ENCODE measurements at regions not wholly inside any gene's neighbourhood (a gene's known extent, or its start where the extent isn't known, plus 50 kb on each side); places are given as distances from the start of the nearest gene placed in this dataset. TPM values are rescaled to one million over a fixed set of nuclear protein-coding genes. Genes with fewer than 3 reads are reported as not detected.
"Not testable (repeated sequence)": the region's sequence is repeated elsewhere in the genome, so short reads cannot be mapped to it uniquely, and the experiment has no call there.

DNA sequence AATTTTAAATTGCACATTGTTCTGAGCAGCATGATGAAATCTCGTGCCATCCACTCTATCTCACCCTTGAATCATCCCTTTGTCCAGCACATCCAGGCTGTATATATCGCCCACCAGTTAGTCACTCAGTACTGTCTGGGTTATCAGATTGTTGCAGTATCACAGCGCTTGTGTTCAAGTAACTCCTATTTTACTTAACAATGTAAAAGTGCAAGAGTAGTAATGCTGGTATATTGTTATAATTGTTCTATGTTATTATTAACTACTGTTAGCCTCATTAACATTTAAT lies 82.8 kb upstream of the NBPF26 start:
- not testable (repeated sequence) for H3K4me3 ChIP-seq (ENCODE audit: low read depth, low read length); DNase-seq (ENCODE audit: low read depth)

DNA sequence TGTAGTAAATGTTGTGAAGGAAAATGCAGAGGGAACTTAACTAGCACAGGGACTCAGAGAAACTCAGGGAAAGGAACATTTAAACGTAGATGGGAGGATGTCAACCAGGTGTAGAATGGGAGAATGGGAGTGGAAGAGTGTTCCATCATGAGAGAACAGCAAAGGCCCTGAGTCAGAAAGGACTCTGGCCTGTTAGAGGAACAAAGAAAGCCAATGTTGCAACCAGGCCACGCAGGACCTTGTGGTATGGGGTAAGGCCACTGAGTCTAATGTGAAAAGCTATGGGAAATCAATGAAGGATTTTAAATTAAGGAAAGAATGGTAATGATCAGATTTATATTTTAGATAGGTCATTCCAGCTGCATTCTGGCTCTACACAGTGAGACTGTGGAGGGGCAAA lies 76.6 kb upstream of the NBPF26 start:
- H3K4me3 ChIP-seq (ENCODE audit: low read depth, low read length); DNase-seq (ENCODE audit: low read depth): not testable (repeated sequence)

DNA sequence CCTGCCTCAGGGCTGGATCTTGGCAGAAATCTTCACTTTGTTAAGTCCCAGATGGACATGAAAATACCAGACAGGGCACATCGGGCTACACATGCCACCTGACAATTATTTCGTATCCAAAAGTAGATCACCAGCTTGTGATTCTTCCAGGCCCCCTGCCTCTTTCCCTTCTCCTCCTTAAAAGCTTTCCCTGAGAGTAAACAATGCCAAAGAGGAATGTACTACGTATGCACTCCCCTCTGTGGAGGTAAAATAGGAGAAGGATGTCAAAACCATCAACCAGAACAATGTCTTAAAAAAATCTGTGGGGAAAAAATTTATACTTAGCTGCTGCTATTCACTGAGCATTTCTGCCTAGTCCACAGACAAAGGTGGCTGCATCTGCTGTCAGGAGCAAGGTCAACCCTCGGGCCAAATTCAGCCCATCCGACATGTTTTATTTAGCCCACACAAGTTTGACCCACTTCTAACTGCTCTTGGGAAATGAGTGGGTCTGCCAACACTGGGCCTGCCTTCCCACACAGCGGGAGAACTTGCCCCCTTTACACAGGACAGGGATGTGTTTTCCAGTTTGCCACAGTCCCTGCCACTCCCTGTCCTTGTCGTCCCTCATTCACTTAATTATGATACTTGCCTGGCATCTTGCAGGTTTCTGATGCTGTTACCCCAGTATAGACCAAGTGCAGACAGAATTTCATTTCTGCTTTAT lies 74.7 kb upstream of the NBPF26 start:
- not testable (repeated sequence) for H3K4me3 ChIP-seq (ENCODE audit: low read depth, low read length); DNase-seq (ENCODE audit: low read depth)

DNA sequence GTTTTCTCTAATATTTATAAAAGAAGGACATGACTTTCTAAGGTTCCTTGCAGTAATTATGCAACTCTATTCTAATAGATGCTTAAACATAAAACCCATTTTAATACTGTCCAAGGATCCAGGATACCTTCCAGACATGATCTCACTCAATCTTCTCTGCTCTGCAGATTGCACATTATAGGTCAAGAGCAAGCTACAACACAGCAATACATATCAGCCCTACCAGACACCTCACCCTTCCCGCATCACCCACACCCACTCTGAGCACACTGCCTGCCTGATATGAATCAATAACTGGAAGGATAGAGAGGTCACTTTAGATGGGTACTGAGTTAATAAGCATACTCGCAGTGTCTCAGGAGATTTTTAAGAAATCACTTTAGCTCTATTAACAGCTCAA lies 74.0 kb upstream of the NBPF26 start:
- not testable (repeated sequence) for H3K4me3 ChIP-seq (ENCODE audit: low read depth, low read length); DNase-seq (ENCODE audit: low read depth)

DNA sequence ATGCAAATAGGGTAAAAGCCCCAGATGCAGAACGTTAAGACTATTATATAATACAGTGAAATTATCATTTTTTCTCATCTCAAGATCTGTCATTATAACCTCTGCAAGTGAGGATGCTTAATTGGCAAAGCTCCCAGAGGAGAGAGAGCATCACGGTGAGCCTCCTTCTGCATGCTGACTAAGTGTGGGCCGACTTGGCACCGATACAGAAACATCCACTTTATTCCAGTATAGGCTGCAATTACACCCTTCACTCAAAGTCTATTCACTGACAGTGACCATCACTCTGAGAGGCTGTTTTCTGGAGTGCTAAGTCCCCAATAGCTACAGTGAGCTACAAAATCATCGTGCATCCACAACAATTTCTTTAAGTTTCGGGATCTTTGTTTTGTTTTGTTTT lies 69.6 kb upstream of the NBPF26 start:
- not testable (repeated sequence) for DNase-seq (ENCODE audit: low read depth)

DNA sequence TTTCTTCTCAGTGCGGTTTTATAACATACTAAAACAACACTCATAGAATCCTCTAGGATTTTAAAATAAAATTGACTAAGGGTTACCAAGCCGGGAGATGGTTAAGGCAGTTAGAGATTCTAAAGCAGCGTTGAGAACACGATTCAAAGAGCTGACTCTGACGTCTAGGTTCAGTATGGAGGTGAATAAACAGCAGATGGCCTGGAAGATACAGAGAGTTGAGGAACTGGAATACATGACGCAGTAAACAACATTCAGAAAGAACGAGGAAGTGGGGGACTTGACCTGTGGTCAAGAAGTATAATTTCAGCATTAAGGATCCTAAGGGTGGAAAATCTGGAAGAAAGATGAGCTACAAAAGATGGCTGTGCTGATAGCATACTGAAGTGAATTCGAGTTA lies 68.4 kb upstream of the NBPF26 start:
- not testable (repeated sequence) for H3K4me3 ChIP-seq (ENCODE audit: low read depth, low read length); DNase-seq (ENCODE audit: low read depth)

More for the DNA sequence above, 69.6 kb upstream of the NBPF26 start:
- H3K4me3 ChIP-seq (ENCODE audit: low read depth, low read length): not testable (repeated sequence)

DNA sequence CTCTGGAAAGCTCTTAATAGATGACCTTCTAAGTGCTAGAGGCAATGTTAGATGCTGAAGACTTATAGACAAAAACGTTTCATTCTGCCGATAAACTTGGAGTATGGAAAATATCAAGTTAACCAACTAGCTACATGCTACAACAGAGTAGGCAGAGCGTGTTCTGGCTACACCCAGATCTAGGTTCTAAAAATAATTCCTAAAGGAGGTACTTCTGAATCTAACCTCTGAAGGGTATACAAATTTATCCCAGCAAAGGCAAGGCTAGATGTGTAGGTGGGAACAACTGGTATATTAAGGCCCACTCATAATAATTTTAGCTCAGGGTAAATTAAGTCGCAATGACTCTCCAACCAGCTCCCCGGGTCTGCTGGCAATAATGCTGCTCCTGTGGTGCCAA lies 67.6 kb upstream of the NBPF26 start:
- not testable (repeated sequence) for DNase-seq (ENCODE audit: low read depth); H3K4me3 ChIP-seq (ENCODE audit: low read depth, low read length)

DNA sequence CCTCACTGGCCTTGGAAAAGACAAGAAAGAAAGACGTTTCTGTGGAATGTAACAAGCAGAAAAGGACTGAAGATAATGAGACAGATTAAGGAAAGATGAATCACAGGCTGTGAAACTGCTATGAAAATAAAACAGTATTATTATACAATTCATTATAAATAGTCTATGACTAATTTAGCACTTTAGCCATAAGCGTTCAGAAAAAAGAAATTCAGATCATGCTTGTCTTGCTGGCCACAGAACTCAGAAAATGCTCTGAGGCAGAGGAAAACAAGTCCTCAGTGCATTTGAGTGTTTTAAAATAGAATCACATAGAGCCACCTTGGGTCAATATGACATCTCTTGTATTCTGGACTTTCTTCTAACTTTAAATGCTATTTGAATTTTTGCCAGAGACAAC lies 65.9 kb upstream of the NBPF26 start:
- not testable (repeated sequence) for H3K4me3 ChIP-seq (ENCODE audit: low read depth, low read length); DNase-seq (ENCODE audit: low read depth)

DNA sequence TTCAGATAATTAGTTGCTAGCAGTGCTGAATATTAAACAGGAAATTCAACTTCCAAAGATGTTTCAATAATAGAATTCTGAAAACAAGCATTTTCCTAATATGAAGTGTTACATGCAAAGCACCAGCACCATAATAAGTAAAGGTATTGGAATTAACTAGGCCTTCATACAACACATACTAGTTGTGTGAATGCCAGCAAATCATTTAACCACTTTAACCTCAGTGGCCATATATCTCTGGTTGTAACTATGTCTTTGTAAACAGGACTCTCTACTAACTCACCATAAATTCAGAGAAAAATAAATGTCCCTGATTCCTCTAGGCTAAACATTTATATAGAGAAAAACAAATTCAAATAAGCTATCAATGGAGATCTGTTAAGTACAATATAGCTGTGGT lies 65.1 kb upstream of the NBPF26 start:
- DNase-seq (ENCODE audit: low read depth): not testable (repeated sequence)

DNA sequence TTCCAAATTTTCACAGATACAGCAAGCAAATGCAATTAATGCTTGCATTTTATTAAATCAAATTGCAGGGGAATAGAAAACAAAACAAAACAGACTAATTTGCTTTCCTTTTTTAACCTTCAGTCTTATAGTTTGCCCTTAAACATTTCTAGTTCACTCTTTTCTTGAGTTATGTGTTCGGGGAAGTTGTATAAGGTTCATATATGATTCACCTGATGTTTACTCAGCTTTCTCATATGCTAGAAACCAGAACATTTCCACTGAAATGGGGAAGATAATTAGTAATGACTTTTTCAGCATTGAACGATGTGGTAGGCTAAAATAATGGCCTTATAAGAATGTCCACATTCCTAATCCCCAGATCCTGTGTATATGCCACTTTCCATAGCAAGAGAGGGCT lies 64.6 kb upstream of the NBPF26 start:
- not testable (repeated sequence) for H3K4me3 ChIP-seq (ENCODE audit: low read depth, low read length); DNase-seq (ENCODE audit: low read depth)

More for the DNA sequence above, 65.1 kb upstream of the NBPF26 start:
- H3K4me3 ChIP-seq (ENCODE audit: low read depth, low read length): not testable (repeated sequence)

DNA sequence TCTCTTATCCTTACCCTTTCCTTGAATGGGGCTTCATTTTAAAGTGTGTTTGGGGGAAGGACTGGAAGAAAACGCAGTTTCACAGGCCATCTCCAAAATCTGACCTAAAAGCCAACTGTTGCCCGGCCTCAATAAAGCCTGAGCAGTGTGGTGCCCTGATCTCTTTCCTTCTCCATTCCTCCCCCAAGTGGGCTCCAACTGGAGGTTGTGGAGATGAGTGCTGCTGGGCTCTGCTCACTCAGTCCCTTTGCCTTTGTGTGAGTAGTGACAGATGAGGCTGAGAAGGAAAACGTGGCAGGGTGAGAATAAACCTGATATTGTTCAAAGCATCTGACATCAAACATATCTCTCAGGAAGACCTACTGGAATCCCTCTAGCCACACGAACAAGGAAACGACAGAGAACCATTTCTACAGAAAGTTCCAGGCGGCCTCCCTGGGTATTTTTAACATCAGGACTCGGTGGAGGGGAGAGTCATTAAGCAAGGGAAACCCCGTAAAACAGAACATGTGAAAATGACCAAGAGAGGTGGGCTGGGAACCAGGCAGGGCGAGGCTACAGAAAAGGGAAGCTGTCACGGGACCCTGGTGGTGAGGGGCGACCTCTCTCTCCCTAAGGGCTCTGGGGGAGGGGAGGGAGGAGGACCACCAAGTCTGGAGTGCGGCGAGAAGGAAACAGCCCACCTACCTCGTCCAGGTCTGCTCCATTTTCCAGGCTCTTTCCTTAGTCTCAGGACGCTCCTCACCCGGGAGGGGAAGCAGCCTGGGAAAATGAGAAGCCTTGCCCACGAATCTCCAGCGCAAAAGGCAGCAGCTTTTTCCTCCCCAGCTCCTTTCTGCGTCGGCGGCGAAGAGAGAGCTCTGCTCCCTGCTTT lies 59.1 kb upstream of the NBPF26 start:
- H3K4me3 ChIP-seq (ENCODE audit: low read depth, low read length); DNase-seq (ENCODE audit: low read depth): not testable (repeated sequence)

DNA sequence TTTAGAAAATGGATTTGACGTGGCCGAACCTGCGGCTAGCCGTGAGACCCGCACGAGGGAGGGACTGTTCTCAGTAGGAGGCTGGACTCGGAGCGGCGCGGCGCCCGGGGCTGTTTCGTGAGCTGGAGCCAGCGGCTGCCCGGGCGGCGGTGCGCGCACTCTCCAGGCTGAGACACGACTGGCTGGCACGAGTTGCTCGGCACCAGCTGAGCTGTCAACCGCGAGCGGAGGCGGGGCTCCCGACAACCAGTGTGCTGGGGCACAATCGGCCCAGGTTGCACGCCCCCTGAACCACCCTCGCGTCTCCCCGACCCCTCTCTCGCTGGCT lies 58.5 kb upstream of the NBPF26 start:
- not testable (repeated sequence) for H3K4me3 ChIP-seq (ENCODE audit: low read depth, low read length); DNase-seq (ENCODE audit: low read depth)

DNA sequence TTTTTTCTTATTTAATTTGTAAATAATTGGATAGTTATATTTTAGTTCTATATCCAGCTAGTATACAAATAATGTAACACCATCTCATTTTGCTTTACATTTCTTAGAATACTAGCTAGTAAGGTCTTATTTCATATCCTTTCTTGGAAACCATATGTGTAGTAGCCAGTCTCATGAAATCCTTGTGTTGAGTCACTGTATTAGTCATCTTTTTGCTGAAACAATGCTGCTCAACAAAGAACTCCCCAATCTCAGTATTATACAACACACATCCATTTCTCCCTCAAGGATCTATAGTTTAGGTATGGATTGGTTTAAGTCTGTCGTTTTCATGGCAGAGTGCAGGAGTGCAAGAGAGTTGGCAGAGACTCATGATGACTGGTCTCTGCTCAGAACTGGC lies 55.6 kb upstream of the NBPF26 start:
- not testable (repeated sequence) for DNase-seq (ENCODE audit: low read depth); H3K4me3 ChIP-seq (ENCODE audit: low read depth, low read length)

Small RNAs in the stretch of these regions (small RNA-seq; reads per million reads assigned to genes)
- not detected for gene RF00004
